PC-3 (cell line): ENCODE measurements at regions not wholly inside any gene's neighbourhood (a gene's known extent, or its start where the extent isn't known, plus 50 kb on each side); places are given as distances from the start of the nearest gene placed in this dataset.

Experiments used
- ATAC-seq: fragments of 200-7000 bp; cut with Tn5 transposase; 2 replicates; pipeline ENCODE4 v1.9.1; 2020; ENCODE audit warnings: mild to moderate bottlenecking, moderate library complexity
- BruUV-seq: library from RNA; stranded (reverse); fragments of 400-500 nt; replicated peaks from 2 replicates; lab custom pipeline; 2021; lab: Mats Ljungman, UMichigan
- CTCF ChIA-PET: fragments of 300-600 bp; sonication (Branson Sonifier 250); formaldehyde crosslinking; loops from one replicate; lab custom pipeline; 2022; ENCODE audit warnings: antibody characterized with exemption; lab: Charles Lee
- POLR2A ChIA-PET: fragments of 300-600 bp; sonication (Branson Sonifier 250); formaldehyde crosslinking; loops from one replicate; lab custom pipeline; 2022; ENCODE audit warnings: antibody characterized with exemption; ENCODE audit not compliant: unreplicated experiment; lab: Charles Lee
- DNase-seq: peaks from one replicate; pipeline ENCODE4 v3.0.0-alpha.2; 2015
- H2AFZ ChIP-seq: fragments of 300-600 bp; sonication (generic); 2 replicates; pipeline ENCODE4 v1.6.0; 2016; ENCODE audit warnings: antibody characterized with exemption, low read length
- H3F3A ChIP-seq: fragments of 300-600 bp; sonication (generic); one replicate; pipeline ENCODE4 v1.6.0; 2017; ENCODE audit warnings: antibody characterized with exemption, low read length, control low read depth, mild to moderate bottlenecking; ENCODE audit not compliant: unreplicated experiment
- H3K27ac ChIP-seq: fragments of 300-600 bp; sonication (generic); 2 replicates; pipeline ENCODE4 v1.5.1; 2016; ENCODE audit warnings: mild to moderate bottlenecking, low read length
- H3K27me3 ChIP-seq: fragments of 300-600 bp; sonication (generic); 2 replicates; pipeline ENCODE4 v1.6.1; 2016; ENCODE audit warnings: low read length, mixed read lengths
- H3K36me3 ChIP-seq: fragments of 300-600 bp; sonication (generic); 2 replicates; pipeline ENCODE4 v1.6.1; 2016; ENCODE audit warnings: low read depth, mixed run types, low read length, mixed read lengths
- H3K4me1 ChIP-seq: fragments of 300-600 bp; sonication (generic); 2 replicates; pipeline ENCODE4 v1.5.1; 2016; ENCODE audit warnings: low read length; ENCODE audit not compliant: insufficient read depth
- H3K4me2 ChIP-seq: fragments of 300-600 bp; sonication (generic); 2 replicates; pipeline ENCODE4 v1.6.0; 2016; ENCODE audit warnings: low read length
- H3K4me3 ChIP-seq: fragments of 300-600 bp; sonication (generic); 2 replicates; pipeline ENCODE4 v1.5.1; 2016; ENCODE audit warnings: mild to moderate bottlenecking, low read length, mixed read lengths
- H3K79me2 ChIP-seq: fragments of 300-600 bp; sonication (generic); 2 replicates; pipeline ENCODE4 v1.6.1; 2017; ENCODE audit warnings: low read length, mixed read lengths
- H3K9ac ChIP-seq: fragments of 300-600 bp; sonication (generic); 2 replicates; pipeline ENCODE4 v1.6.0; 2016; ENCODE audit warnings: mild to moderate bottlenecking, low read length
- H3K9me2 ChIP-seq: fragments of 300-600 bp; sonication (generic); replicated peaks from 2 replicates; pipeline ENCODE4 v1.6.1; 2016; ENCODE audit warnings: mixed run types, low read length, mixed read lengths
- H3K9me3 ChIP-seq: fragments of 300-600 bp; sonication (generic); 2 replicates; pipeline ENCODE4 v1.6.1; 2016; ENCODE audit warnings: low read length, mixed read lengths
- H4K20me1 ChIP-seq: fragments of 300-600 bp; sonication (generic); 2 replicates; pipeline ENCODE4 v1.6.1; 2016; ENCODE audit warnings: low read length, mixed read lengths
- EZH2 ChIP-seq: fragments of 300-600 bp; sonication (generic); IDR thresholded peaks from one replicate; pipeline ENCODE4 v1.6.1; 2017; ENCODE audit warnings: antibody characterized with exemption, mild to moderate bottlenecking, low read length; ENCODE audit not compliant: unreplicated experiment
- EZH2phosphoT487 ChIP-seq: fragments of 300-600 bp; sonication (generic); IDR thresholded peaks from 2 replicates; pipeline ENCODE4 v1.6.1; 2018; ENCODE audit warnings: mild to moderate bottlenecking, antibody characterized with exemption, low read length, borderline replicate concordance
- intact Hi-C: fragments of 100-400 bp; cut with micrococcal nuclease; formaldehyde crosslinking; loops from 2 replicates; pipeline ENCODE4 v1.9.0; 2023
- TF ChIP-seq, protein P1 (sequence below): fragments of 300-600 bp; sonication (generic); conservative IDR thresholded peaks from 2 replicates; pipeline ENCODE4 v1.5.1; 2017; ENCODE audit warnings: antibody characterized with exemption, low read depth, mild to moderate bottlenecking, low read length

DNA sequence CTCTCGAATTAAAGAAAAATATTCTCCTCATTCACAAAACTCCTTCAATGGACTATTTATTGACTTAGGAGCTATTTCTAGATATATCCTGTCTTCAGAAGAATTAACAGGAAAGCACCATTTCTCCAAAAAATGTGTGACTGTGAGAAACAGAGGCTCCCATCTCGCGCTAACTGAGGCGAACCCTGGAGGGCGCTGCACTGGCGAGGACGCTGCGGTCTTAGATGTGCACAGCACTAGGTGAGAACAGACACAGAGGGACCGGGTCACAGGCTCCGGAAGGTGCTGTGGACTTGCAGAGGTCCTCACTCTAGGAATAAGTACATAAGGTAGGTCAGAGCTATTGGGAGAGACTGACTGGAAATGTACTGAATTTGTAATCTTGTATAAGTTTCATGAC lies 229.7 kb upstream of the SLC35G4 start:
- no peaks in the 10 kb centered on the region for H3K36me3 ChIP-seq
- DNase-seq (no peak), ATAC-seq (no peak)
- ChIA-PET CTCF (no interaction called here), POLR2A (no interaction called here)
- H2AFZ ChIP-seq, result no peak overlapping the region
- peaks cover 56% of the 10 kb centered on the region for H3K27me3 ChIP-seq
- intact Hi-C loops, result no loop called here
- no peak overlapping the region for H3K4me3 ChIP-seq
- no peak overlapping the region for H3K4me2 ChIP-seq
- TF ChIP-seq EZH2phosphoT487 (no peak), EZH2 (no peak)
- TF ChIP-seq, protein P1, sequence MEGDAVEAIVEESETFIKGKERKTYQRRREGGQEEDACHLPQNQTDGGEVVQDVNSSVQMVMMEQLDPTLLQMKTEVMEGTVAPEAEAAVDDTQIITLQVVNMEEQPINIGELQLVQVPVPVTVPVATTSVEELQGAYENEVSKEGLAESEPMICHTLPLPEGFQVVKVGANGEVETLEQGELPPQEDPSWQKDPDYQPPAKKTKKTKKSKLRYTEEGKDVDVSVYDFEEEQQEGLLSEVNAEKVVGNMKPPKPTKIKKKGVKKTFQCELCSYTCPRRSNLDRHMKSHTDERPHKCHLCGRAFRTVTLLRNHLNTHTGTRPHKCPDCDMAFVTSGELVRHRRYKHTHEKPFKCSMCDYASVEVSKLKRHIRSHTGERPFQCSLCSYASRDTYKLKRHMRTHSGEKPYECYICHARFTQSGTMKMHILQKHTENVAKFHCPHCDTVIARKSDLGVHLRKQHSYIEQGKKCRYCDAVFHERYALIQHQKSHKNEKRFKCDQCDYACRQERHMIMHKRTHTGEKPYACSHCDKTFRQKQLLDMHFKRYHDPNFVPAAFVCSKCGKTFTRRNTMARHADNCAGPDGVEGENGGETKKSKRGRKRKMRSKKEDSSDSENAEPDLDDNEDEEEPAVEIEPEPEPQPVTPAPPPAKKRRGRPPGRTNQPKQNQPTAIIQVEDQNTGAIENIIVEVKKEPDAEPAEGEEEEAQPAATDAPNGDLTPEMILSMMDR, result no peak
- H3K9me2 ChIP-seq, result no peaks in the 10 kb centered on the region
- H3K4me1 ChIP-seq, result no peaks in the 10 kb centered on the region
- H4K20me1 ChIP-seq, result no peaks in the 10 kb centered on the region
- H3K9me3 ChIP-seq, result no peaks in the 10 kb centered on the region
- BruUV-seq, result no TSS peak
- no peak overlapping the region for H3K27ac ChIP-seq
- no peak overlapping the region for H3K9ac ChIP-seq
- no peaks in the 10 kb centered on the region for H3K79me2 ChIP-seq
- H3F3A ChIP-seq, result no peaks in the 10 kb centered on the region

DNA sequence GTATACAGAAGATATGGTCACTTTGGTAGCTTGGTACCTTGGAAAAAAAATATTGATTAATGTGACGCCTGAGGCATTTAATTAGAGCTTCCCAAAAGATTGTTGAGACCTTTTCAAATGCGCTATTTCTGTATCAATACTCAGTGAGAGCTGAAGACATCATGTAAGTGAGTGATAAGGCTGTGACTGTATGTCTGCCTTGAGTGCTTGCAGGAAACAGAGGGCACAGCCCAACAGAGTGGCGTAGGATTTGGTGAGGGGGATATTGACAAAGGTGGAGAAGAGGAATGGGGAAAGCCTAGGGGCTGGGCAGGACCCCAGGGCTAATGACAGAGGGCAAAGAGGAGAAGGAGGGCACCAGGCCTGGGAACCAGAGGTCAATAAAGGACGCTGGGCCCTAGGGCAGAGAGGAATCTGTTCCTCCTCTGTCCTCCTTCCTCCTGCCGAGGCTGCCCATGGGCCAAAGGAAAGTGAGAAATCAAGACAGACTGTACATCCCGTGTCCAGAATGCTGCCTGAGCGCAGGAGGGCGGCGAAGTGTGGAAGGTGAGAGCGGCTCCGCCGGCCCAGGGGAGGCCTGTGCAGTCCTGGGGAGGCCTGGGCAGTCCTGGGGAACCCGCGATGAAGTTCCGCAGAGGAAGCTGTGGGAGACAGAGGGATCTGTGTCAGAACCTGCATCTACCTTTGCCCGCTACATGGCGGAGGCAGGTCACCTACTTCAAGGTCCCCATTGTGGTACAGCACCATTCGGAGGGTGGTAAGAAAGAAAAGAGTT lies 228.6 kb upstream of the PIEZO2 start:
- BruUV-seq, result no TSS peak
- TF ChIP-seq, protein P1, result no peak
- TF ChIP-seq EZH2 (no peak), EZH2phosphoT487 (no peak)
- no peaks in the 10 kb centered on the region for H3K36me3 ChIP-seq
- DNase-seq (no peak), ATAC-seq (no peak)
- no peak overlapping the region for H2AFZ ChIP-seq
- ChIA-PET CTCF (no interaction called here), POLR2A (no interaction called here)
- no peak overlapping the region for H3K4me2 ChIP-seq
- peaks cover 61% of the 10 kb centered on the region for H3K27me3 ChIP-seq
- no peaks in the 10 kb centered on the region for H3K4me1 ChIP-seq
- no peak overlapping the region for H3K27ac ChIP-seq
- intact Hi-C loops, result no loop called here
- H4K20me1 ChIP-seq, result no peaks in the 10 kb centered on the region
- no peak overlapping the region for H3K9ac ChIP-seq
- no peaks in the 10 kb centered on the region for H3K79me2 ChIP-seq
- no peaks in the 10 kb centered on the region for H3K9me3 ChIP-seq
- H3K4me3 ChIP-seq, result no peak overlapping the region
- no peaks in the 10 kb centered on the region for H3K9me2 ChIP-seq
- H3F3A ChIP-seq, result no peaks in the 10 kb centered on the region

DNA sequence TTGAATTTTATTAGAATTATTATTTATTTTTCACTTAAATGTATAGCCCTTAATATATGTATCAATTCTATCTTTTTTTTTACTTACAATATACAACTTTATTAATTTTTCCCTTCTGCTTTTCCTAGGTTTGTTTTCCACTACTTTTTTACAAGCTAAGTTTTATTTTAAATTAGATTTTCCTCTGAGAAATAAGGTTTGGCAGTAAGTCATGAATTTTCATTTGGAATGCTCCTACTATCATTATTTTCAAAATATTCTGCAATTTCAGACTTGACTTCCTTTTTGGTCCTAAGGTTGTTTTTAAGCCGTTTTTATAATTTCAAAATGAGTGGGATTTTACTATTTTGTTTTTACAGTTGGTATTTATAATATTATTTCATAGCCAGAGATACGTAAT lies 222.8 kb upstream of the PIEZO2 start:
- Histone ChIP-seq H3K9me2 (no peaks in the 10 kb centered on the region), H4K20me1 (no peaks in the 10 kb centered on the region), H3K9ac (no peak overlapping the region), H3K27ac (no peak overlapping the region), H3K4me1 (no peaks in the 10 kb centered on the region), H3K27me3 (peaks cover 52% of the 10 kb centered on the region), H3K9me3 (no peaks in the 10 kb centered on the region), H3F3A (no peaks in the 10 kb centered on the region), H3K4me3 (no peak overlapping the region), H2AFZ (no peak overlapping the region), H3K36me3 (no peaks in the 10 kb centered on the region), H3K4me2 (no peak overlapping the region), H3K79me2 (no peaks in the 10 kb centered on the region)
- intact Hi-C loops, result no loop called here
- BruUV-seq, result no TSS peak
- ATAC-seq (no peak), DNase-seq (no peak)
- ChIA-PET CTCF (no interaction called here), POLR2A (no interaction called here)
- TF ChIP-seq EZH2 (no peak), EZH2phosphoT487 (no peak)
- TF ChIP-seq, protein P1, result no peak
